Neural progenitor cell (in vitro differentiated cells): ENCODE measurements at regions not wholly inside any gene's neighbourhood (a gene's known extent, or its start where the extent isn't known, plus 50 kb on each side); places are given as distances from the start of the nearest gene placed in this dataset.

Source experiments
- DNase-seq: peaks from one replicate; pipeline ENCODE4 v3.0.0-alpha.2; 2016; ENCODE audit warnings: low spot score
- H2AFZ ChIP-seq: fragments of 200-600 bp; sonication (generic); replicated peaks from 2 replicates; pipeline ENCODE4 v1.6.1; 2016; ENCODE audit warnings: antibody characterized with exemption
- H3F3A ChIP-seq: fragments of 200-600 bp; sonication (generic); 2 replicates; pipeline ENCODE4 v1.6.1; 2016; ENCODE audit warnings: antibody characterized with exemption, low read depth
- H3K27ac ChIP-seq: fragments of 200-600 bp; sonication (generic); 2 replicates; pipeline ENCODE4 v1.5.1; 2016; ENCODE audit warnings: mild to moderate bottlenecking
- H3K27me3 ChIP-seq: fragments of 200-600 bp; sonication (generic); 2 replicates; pipeline ENCODE4 v1.6.1; 2016; ENCODE audit warnings: mild to moderate bottlenecking, moderate library complexity
- H3K36me3 ChIP-seq: fragments of 200-600 bp; sonication (generic); 2 replicates; pipeline ENCODE4 v1.5.1; 2016
- H3K4me1 ChIP-seq: fragments of 200-600 bp; sonication (generic); 2 replicates; pipeline ENCODE4 v1.6.1; 2016; ENCODE audit warnings: mixed run types
- H3K4me2 ChIP-seq: fragments of 200-600 bp; sonication (generic); 2 replicates; pipeline ENCODE4 v1.6.1; 2016
- H3K4me3 ChIP-seq: fragments of 200-600 bp; sonication (generic); 2 replicates; pipeline ENCODE4 v1.5.1; 2016
- H3K79me2 ChIP-seq: fragments of 200-600 bp; sonication (generic); 2 replicates; pipeline ENCODE4 v1.6.1; 2016; ENCODE audit warnings: low read depth
- H3K9ac ChIP-seq: fragments of 200-600 bp; sonication (generic); 2 replicates; pipeline ENCODE4 v1.6.1; 2016
- H3K9me3 ChIP-seq: fragments of 200-600 bp; sonication (generic); 2 replicates; pipeline ENCODE4 v1.5.1; 2016; ENCODE audit warnings: low read depth
- H4K20me1 ChIP-seq: fragments of 200-600 bp; sonication (generic); 2 replicates; pipeline ENCODE4 v1.6.1; 2016; ENCODE audit warnings: low read depth
- H3K27ac Mint-ChIP-seq: 3 replicates; pipeline ENCODE4 v1.8.0; 2021; ENCODE audit warnings: mixed read lengths
- H3K27me3 Mint-ChIP-seq: 2 replicates; pipeline ENCODE4 v1.8.0; 2022; ENCODE audit warnings: low read depth, mild to moderate bottlenecking, inconsistent platforms, moderate library complexity, mixed read lengths; ENCODE audit not compliant: insufficient read depth
- H3K36me3 Mint-ChIP-seq: 3 replicates; pipeline ENCODE4 v1.8.0; 2021; ENCODE audit warnings: mixed read lengths
- H3K4me1 Mint-ChIP-seq: 3 replicates; pipeline ENCODE4 v1.8.0; 2021; ENCODE audit warnings: mixed read lengths
- H3K4me3 Mint-ChIP-seq: 3 replicates; pipeline ENCODE4 v1.8.0; 2021; ENCODE audit warnings: mild to moderate bottlenecking, moderate library complexity, mixed read lengths
- H3K9me3 Mint-ChIP-seq: 3 replicates; pipeline ENCODE4 v1.8.0; 2020; ENCODE audit warnings: mixed read lengths
- EZH2 ChIP-seq: fragments of 200-600 bp; sonication (generic); IDR thresholded peaks from 2 replicates; pipeline ENCODE4 v1.6.1; 2017; ENCODE audit warnings: antibody characterized with exemption, mild to moderate bottlenecking, moderate library complexity
- EZH2phosphoT487 ChIP-seq: fragments of 200-600 bp; sonication (generic); IDR thresholded peaks from 2 replicates; pipeline ENCODE4 v1.6.1; 2017; ENCODE audit warnings: antibody characterized with exemption
- TF ChIP-seq, protein P1 (sequence below): fragments of 200-600 bp; sonication (generic); IDR thresholded peaks from 2 replicates; pipeline ENCODE4 v1.5.1; 2017; ENCODE audit warnings: antibody characterized with exemption, mild to moderate bottlenecking

DNA sequence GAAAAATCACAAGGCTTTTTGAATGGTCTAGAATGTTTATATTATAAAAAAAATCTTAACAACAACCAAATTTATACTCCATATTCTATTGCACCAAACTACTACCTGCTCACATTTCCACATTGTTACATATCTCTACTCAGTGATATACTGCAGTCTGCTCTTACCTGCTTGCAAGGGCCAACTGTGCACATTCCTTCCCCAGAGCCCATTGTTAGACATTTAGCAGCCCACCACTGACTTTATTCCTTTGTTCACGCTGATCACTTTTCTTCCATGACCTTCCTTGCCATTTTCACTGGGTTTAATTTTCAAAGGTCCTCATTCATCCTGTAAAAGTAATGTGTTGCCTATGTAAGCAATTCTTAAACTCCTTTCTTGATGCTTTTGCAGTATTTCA lies 109.7 kb upstream of the KCNJ3 start:
- H3K36me3 ChIP-seq, result no peaks in the 10 kb centered on the region
- H3K4me1 ChIP-seq, result peaks cover 26% of the 10 kb centered on the region
- no peaks in the 10 kb centered on the region for H4K20me1 ChIP-seq
- no peaks in the 10 kb centered on the region for H3F3A ChIP-seq
- Mint-ChIP-seq H3K4me3 (no peak overlapping the region), H3K9me3 (no peaks in the 10 kb centered on the region), H3K4me1 (peaks cover 2% of the 10 kb centered on the region), H3K27me3 (no peaks in the 10 kb centered on the region), H3K27ac (no peak overlapping the region), H3K36me3 (no peaks in the 10 kb centered on the region)
- no peaks in the 10 kb centered on the region for H3K9me3 ChIP-seq
- no peaks in the 10 kb centered on the region for H3K27me3 ChIP-seq
- DNase-seq, result no peak
- TF ChIP-seq EZH2phosphoT487 (no peak), EZH2 (no peak)
- TF ChIP-seq, protein P1, sequence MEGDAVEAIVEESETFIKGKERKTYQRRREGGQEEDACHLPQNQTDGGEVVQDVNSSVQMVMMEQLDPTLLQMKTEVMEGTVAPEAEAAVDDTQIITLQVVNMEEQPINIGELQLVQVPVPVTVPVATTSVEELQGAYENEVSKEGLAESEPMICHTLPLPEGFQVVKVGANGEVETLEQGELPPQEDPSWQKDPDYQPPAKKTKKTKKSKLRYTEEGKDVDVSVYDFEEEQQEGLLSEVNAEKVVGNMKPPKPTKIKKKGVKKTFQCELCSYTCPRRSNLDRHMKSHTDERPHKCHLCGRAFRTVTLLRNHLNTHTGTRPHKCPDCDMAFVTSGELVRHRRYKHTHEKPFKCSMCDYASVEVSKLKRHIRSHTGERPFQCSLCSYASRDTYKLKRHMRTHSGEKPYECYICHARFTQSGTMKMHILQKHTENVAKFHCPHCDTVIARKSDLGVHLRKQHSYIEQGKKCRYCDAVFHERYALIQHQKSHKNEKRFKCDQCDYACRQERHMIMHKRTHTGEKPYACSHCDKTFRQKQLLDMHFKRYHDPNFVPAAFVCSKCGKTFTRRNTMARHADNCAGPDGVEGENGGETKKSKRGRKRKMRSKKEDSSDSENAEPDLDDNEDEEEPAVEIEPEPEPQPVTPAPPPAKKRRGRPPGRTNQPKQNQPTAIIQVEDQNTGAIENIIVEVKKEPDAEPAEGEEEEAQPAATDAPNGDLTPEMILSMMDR, result no peak
- H3K9ac ChIP-seq, result no peak overlapping the region
- no peak overlapping the region for H3K4me3 ChIP-seq
- no peak overlapping the region for H2AFZ ChIP-seq
- no peaks in the 10 kb centered on the region for H3K79me2 ChIP-seq
- no peak overlapping the region for H3K27ac ChIP-seq
- no peak overlapping the region for H3K4me2 ChIP-seq

GRCh38 chr2:154589514-154589913 lies 109.0 kb upstream of the KCNJ3 start:
- Histone ChIP-seq H3K79me2 (no peaks in the 10 kb centered on the region), H3F3A (no peaks in the 10 kb centered on the region), H4K20me1 (no peaks in the 10 kb centered on the region), H3K9me3 (no peaks in the 10 kb centered on the region), H3K27me3 (no peaks in the 10 kb centered on the region), H3K4me1 (peaks cover 26% of the 10 kb centered on the region), H3K4me2 (no peak overlapping the region), H2AFZ (no peak overlapping the region), H3K9ac (no peak overlapping the region), H3K4me3 (no peak overlapping the region), H3K27ac (no peak overlapping the region), H3K36me3 (no peaks in the 10 kb centered on the region)
- Mint-ChIP-seq H3K4me1 (peaks cover 2% of the 10 kb centered on the region), H3K4me3 (no peak overlapping the region), H3K36me3 (no peaks in the 10 kb centered on the region), H3K9me3 (no peaks in the 10 kb centered on the region), H3K27ac (no peak overlapping the region), H3K27me3 (no peaks in the 10 kb centered on the region)
- no peak for TF ChIP-seq EZH2phosphoT487
- no peak for TF ChIP-seq EZH2
- TF ChIP-seq, protein P1, result no peak
- DNase-seq, result no peak

DNA sequence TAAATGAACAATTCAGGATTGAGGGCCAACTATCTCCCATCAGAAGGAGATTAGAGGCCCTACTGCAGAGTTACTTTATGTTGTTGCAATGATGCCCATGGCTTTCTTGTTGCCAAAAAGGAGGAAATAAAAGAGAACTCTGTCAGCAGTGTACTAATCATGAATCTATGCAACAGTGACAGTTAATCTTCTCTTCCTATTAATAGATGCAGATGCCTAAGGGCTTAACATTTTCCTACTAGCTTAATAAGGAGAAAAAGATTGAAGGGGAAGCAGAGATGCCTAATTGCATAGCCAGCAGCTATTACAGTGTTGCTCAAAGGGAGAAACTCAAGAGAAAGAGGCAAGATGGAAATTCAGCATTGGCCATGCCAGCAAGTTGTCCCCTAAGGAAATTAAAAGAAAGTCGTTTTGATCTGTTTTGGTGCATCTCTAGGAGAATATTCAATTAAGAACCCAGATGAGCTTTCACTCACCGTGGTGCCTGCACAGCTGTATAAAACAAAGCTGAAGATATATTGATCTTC lies 107.1 kb upstream of the KCNJ3 start:
- no peak for DNase-seq
- H3K36me3 ChIP-seq, result no peaks in the 10 kb centered on the region

DNA sequence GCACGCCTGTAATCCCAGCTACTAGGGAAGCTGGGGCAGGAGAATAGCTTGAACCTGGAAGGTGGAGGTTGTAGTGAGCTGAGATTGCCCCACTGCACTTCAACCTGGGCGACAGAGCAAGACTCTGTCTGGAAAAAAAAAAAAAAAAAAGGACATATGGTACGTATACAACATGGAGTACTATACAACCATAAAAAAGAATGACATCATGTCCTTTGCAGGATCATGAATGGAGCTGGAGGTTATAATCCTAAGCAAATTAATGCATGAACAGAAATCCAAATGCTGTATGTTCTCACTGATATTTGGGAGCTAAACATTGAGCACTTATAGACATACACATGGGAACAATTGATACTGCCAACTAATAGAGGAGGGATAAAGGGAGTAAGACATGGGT lies 99.3 kb upstream of the KCNJ3 start:
- H3K4me3 ChIP-seq, result no peak overlapping the region
- H3K27me3 ChIP-seq, result no peaks in the 10 kb centered on the region
- no peak overlapping the region for H3K4me2 ChIP-seq
- H3K79me2 ChIP-seq, result no peaks in the 10 kb centered on the region
- TF ChIP-seq EZH2phosphoT487, result no peak
- TF ChIP-seq, protein P1, result no peak
- TF ChIP-seq EZH2, result no peak
- H3K36me3 ChIP-seq, result no peaks in the 10 kb centered on the region
- DNase-seq, result no peak
- no peaks in the 10 kb centered on the region for H4K20me1 ChIP-seq
- no peak overlapping the region for H2AFZ ChIP-seq
- no peaks in the 10 kb centered on the region for H3K9me3 Mint-ChIP-seq
- H3K27ac Mint-ChIP-seq, result no peak overlapping the region
- no peaks in the 10 kb centered on the region for H3K4me1 Mint-ChIP-seq
- no peaks in the 10 kb centered on the region for H3K27me3 Mint-ChIP-seq
- no peak overlapping the region for H3K9ac ChIP-seq
- no peaks in the 10 kb centered on the region for H3F3A ChIP-seq
- H3K9me3 ChIP-seq, result no peaks in the 10 kb centered on the region
- H3K4me3 Mint-ChIP-seq, result no peak overlapping the region
- H3K36me3 Mint-ChIP-seq, result no peaks in the 10 kb centered on the region
- H3K27ac ChIP-seq, result no peak overlapping the region
- no peaks in the 10 kb centered on the region for H3K4me1 ChIP-seq

More for the DNA sequence above, 107.1 kb upstream of the KCNJ3 start:
- Histone ChIP-seq H3K27ac (no peak overlapping the region), H3K27me3 (no peaks in the 10 kb centered on the region), H4K20me1 (no peaks in the 10 kb centered on the region), H3K9ac (no peak overlapping the region), H3F3A (no peaks in the 10 kb centered on the region), H3K4me3 (no peak overlapping the region), H3K9me3 (no peaks in the 10 kb centered on the region), H2AFZ (no peak overlapping the region), H3K4me1 (peaks cover 26% of the 10 kb centered on the region), H3K4me2 (peak overlapping the region; percentile 40), H3K79me2 (no peaks in the 10 kb centered on the region)
- H3K36me3 Mint-ChIP-seq, result no peaks in the 10 kb centered on the region
- no peak overlapping the region for H3K4me3 Mint-ChIP-seq
- H3K27ac Mint-ChIP-seq, result no peak overlapping the region
- no peaks in the 10 kb centered on the region for H3K27me3 Mint-ChIP-seq
- no peak for TF ChIP-seq EZH2phosphoT487
- peaks cover 2% of the 10 kb centered on the region for H3K4me1 Mint-ChIP-seq
- no peaks in the 10 kb centered on the region for H3K9me3 Mint-ChIP-seq
